HL-60/S4 treated with phorbol 12-myristate 13-acetate at 8.2 ng/mL for 4 days and 3 days (cell line): ENCODE measurements at regions not wholly inside any gene's neighbourhood (a gene's known extent, or its start where the extent isn't known, plus 50 kb on each side); places are given as distances from the start of the nearest gene placed in this dataset.
"Not testable (repeated sequence)": the region's sequence is repeated elsewhere in the genome, so short reads cannot be mapped to it uniquely, and the experiment has no call there.

Source experiments
- in situ Hi-C: fragments of 300-500 bp; cut with MboI; formaldehyde crosslinking; loops from 2 replicates; pipeline ENCODE4 v1.15.0; 2022; ENCODE audit warnings: low sequenced_read_pairs

GRCh38 chr6:168915855-168916254 lies 337.8 kb downstream of the THBS2 start:
- in situ Hi-C loops, result no loop called here

DNA sequence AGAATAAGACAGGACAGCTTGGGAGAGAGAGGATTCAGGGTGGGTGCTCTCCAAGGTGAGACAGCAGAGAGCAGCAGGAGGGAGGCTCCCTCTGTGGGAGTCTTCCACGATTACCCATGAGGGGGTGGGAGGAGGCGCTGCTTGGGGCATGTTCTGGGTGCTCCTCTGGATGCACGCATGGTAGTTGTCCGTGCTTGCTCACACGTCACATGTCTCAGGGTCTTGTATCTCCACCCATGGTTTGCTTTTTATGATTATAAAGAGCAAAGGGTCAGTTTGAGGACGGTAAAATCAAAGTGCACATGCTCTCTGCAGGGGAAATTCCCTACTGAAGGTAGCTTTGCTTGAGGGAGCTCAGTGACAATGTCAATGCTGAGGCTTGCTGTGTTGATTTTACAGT lies 338.4 kb downstream of the THBS2 start:
- in situ Hi-C loops, result no loop called here

- in situ Hi-C loops, result no loop called here
Observed at GRCh38 chr6:168913866-168914469, 339.7 kb downstream of the THBS2 start.

GRCh38 chr6:168913231-168913865 lies 340.3 kb downstream of the THBS2 start:
- in situ Hi-C loops, result not testable (repeated sequence)

DNA sequence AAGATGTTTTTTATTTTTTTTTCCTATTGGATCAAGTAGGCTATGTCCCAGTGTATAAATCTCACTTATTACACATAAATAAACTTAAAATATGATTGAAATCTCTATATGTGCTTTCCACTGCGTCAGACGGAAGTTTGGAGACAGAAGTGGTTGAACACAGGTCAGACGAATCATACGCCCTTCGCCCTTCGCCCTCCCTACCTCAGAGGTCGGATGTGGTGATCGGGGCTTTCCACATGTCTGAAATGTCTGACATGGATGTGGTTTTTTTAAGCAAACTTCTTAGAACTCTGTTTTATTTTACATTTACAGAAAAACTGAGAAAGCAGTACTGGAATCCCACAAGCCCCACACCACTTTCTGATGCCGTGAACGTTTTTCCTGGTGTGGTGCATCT lies 344.4 kb downstream of the THBS2 start:
- in situ Hi-C loops, result no loop called here

DNA sequence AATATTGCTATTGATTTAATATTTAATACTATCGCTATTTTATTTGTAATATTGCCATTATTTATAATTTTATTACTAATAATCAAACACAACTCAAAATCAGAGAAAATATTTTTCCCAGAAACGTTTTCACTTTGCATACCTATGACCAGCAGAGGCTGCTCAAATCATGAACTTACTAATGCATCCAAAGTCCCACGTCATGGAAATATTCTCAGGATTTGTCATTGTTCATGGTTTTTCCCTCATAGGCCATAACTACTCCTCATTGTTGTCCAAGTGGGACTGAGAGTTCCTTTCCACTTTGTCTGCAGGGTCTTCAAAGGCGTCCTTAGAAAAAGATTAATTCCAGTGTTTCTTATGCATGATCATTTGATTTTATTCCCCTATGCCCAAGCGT lies 344.8 kb downstream of the THBS2 start:
- in situ Hi-C loops, result no loop called here

DNA sequence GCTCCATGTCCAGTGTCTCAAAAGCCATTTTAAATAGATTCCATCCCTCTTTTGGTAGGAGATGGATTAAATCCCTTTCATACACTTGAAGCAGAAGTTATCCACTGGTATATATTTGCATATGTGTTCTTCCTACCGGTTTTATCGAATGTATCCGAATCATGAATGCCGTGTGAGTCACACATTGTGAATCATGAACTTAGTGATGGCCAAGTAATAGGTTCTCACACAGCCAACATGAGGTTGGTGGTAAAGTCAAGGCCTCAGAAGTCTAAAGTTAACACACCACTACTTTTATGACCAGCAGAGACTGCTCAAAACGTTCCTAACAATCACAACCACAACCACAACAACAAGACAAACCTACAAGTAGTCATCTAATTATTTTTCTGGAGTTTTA lies 345.5 kb downstream of the THBS2 start:
- in situ Hi-C loops, result no loop called here

DNA sequence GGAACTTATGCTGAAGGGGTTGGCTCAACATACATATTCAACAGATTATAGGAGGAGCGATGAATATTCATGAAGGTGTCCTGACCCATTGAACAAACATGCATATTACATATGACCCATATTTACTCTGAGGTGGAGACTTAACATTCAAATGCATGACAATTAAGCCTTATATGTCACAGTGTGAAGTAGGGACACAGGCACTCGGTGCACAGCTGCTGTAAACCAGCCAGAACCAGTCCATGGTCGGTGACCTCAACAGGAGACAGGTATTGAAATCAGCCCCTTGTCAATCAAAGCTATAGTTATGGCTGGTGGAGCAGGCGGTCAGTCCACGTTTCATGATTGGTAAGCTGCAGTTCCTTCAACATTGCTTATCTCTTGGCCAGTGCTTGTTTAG lies 347.3 kb downstream of the THBS2 start:
- in situ Hi-C loops, result no loop called here

DNA sequence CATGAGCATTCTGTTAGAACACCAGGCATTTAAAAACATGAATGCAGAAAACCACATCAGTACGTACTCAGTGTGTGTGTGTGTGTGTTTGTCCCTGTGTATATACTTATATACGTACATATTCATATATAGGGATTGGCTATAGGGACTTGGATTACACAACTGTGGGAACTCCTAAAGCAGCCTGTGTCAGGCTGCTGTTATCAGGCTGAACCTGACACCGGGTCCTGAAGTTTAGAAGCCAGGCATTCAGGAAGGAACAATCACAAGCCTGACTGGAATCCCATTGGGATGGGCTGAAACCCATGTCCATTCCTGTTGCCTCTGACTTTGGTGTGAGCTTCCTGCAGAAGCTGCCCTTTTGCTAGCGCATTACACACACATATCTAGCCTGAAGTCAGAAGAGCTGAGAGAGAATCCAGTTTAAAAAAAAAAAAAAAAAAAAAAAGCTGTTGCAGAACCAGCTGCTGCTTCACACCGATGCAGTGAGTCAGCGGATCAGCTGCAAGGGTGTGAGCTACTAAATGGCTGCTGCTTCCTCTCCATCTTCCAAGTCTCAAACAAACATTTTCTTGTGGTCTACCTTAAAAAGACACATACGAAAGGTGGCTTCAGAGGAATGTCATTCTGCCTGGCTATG lies 348.1 kb downstream of the THBS2 start:
- in situ Hi-C loops, result no loop called here

DNA sequence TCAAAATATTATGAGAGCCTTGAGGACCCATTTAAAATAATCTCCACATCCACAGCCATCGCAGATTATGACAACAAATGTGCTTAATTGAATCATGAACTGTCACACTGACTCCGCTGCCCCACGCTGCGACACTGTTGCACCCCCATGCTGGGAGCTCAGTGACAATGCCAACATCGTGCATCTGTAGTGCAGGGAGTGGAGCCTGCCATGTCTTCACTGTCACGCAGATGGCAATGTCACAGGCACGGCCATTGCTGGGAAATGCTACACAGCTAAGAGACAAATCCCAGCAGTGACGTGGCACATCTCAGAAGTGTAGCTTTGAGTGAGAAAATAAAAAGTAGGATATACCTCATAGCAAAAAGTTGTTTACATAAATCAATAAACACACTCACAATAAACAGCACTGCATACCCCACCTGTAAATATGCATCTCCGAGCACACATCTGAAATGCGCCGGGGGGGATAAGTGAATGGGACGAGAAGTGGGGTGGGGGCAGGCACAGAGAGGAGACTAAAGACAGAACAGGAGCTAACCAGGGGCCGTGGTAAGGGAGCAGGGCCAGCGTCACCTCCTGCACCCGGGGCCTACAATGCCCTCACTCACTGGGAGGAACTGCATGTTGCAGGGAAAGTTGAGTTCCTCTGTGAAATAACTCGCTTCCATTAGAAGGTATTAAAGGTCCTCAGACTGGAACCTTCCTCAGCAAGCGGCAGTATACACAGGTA lies 349.9 kb downstream of the THBS2 start:
- in situ Hi-C loops, result no loop called here

- in situ Hi-C loops, result no loop called here
Observed at GRCh38 chr6:168902075-168902474, 351.6 kb downstream of the THBS2 start.

- in situ Hi-C loops, result no loop called here
Observed at GRCh38 chr6:168901076-168901475, 352.6 kb downstream of the THBS2 start.

DNA sequence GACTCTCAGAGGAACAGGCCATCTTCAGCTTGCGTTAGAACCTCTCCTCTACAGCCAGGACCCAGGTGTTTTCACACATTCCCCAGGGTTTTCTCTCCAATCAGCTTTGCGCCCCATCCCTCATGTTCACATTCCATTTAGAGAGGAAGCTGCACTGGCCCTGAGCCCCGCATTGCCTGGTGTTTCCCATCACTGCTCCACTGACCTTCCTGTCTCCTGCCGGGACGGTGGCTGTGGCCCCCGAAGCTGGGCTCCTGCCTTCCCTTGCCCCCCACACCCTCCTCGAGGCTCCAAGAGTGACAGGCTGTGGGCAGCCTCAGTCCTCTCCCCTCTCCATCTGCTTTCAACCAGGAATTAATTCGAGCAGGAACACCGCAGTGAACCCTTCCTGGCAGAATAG lies 357.3 kb downstream of the THBS2 start:
- in situ Hi-C loops, result no loop called here

DNA sequence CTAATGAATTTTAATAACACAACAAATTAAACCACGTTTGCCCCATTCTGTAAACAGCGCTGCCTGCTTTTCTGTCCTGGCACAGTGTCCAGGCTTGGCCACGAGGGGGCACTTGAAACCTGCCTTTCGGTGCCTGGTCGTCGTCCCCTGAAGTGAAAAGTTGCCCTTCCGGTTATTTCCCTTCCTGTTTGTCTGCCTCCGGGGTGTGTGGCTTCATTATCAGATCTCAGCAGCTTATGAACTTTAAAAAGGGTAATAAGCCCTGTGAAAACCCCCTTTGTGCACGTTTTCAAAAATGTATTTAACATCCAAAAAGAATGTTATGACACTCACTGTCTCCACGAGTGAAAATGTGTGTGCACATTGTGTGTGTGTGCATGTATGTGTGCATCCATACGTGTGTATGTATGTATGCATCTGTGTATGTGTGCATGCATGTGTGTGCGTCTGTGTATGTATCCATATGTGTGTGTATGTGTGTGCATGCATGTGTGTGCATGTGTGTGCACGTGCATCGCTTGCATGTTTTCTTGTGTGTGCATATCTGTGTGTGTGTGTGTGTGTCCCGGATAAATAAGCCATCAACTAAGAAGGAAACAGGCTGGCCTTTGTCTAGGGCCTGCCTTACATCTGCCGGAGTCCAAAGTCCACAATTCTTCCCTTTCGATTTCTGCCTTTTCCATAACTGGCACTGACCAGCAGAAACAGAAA lies 358.4 kb downstream of the THBS2 start:
- in situ Hi-C loops, result no loop called here

DNA sequence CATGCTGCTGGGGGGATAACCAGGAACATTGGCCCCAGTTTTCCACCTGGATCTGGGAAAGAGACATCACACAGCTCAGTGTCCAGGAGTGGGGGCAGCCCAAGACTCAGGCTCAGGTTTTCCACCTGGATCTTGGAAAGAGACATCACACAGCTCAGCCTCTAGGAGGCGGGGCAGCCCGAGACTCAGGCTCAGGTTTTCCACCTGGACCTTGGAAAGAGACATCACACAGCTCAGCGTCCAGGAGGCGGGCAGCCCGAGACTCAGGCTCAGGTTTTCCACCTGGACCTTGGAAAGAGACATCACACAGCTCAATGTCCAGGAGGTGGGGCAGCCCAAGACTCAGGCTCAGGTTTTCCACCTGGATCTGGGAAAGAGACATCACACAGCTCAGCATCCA lies 361.6 kb downstream of the THBS2 start:
- in situ Hi-C loops, result no loop called here

DNA sequence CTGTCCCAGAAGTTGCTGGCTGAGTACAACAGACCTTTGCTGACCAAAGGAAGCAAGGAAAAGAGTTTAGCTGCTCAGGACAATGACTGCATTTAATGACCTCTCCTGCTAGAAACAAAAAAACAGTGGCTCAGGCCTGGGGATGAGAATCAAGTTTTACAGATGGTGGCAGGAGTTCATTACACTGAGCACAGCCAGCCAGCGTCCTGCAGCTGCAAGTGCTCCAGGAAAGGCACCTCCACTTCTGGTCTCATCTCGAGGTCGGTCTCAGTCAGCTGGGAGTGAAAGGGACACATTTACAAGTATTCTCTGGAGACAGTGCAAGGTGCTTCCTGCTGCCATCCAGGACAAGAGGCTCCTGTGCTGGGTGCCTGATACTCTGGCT lies 362.7 kb downstream of the THBS2 start:
- in situ Hi-C loops, result no loop called here

- in situ Hi-C loops, result no loop called here
Observed at GRCh38 chr6:168890306-168890980, 363.2 kb downstream of the THBS2 start.

DNA sequence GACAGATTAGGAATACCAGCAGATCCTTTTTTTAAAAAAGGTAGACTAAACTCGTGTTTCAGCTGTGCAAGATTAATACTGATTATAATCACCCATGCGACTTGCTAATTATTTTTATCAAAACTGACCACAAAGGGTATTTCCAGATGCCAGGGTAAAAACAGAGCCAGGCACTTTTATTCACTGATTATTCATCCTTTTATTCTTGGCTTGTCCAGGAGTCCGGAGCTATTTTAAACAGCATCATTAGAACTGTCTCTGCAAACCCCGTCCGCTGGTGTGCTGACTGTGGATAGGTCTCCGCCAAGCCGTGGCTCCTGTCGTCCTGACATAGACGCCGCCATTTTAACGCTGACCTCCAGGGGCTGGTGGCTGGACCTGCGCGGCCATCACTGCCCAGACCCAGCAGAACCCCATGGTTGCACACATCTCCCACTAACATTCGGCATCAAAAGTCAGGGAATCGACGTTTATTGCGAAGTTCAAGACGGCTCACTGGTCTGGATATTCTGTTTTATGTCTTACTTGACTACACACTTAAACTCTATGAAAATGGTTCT lies 364.8 kb downstream of the THBS2 start:
- in situ Hi-C loops, result loop anchor here (10.0 kb wide), 1 partner anchor 514 kb away; no protein-coding TSS in a partner anchor

DNA sequence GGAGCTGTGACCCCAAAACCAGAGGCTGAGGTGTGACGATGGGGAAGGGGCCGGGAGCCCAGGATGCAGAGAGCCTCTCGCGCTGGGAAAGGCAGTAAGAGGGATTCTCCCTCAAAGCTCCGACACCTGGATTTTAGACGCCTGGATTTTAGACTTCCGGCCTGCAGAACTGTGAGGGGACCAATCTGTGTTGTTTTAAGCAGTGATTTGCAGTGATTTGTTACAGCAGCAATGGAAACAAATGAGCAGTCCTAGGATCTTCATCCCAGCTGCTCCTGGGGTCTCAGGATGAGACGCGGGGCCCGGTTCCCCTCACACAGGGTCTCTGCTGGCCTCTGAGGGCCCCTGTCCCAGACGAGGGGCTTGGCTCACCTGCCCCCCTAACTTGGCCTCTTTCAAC lies 365.5 kb downstream of the THBS2 start:
- in situ Hi-C loops, result loop anchor here (10.0 kb wide), 1 partner anchor 513 kb away; no protein-coding TSS in a partner anchor

DNA sequence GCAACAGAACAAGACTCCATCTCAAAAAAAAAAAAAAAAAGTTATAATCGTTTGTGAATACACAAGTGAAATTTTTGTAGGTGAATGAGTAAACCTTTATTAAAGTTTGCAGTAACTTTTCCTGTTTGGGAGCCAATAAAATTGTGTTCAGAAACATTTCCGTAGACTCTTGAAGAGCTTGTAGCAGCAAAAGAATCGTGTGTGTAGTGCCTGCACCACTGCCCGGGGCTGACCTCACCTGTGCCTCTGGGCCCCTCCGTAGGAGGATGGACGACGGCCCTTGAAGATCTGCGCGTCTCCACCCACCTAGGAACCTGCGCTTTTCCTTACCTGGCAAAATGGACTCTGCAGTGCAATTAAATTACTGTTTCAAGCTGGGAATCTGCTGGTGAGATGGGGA lies 366.0 kb downstream of the THBS2 start:
- in situ Hi-C loops, result loop anchor here (10.0 kb wide), 1 partner anchor 513 kb away; no protein-coding TSS in a partner anchor
